ENCODE measurements at regions not wholly inside any gene's neighbourhood (a gene's known extent, or its start where the extent isn't known, plus 50 kb on each side); places are given as distances from the start of the nearest gene placed in this dataset.
A peak's percentile ranks its signal among the peaks of the same experiment; 100 is the strongest.

- TF ChIP-seq CTCF (IDR thresholded peaks at IDR 0.05) (peak; percentile 77 to 89 (median 82)), POLR2A (IDR thresholded peaks at IDR 0.05) (no peak)
Measured at GRCh38 chr14:76710056-76711010, 50.9 kb upstream of the VASH1 start.

All from adrenal gland (tissue), 5 donors.